ENCODE measurements at regions not wholly inside any gene's neighbourhood (a gene's known extent, or its start where the extent isn't known, plus 50 kb on each side); places are given as distances from the start of the nearest gene placed in this dataset.

GRCh38 chr2:217654168-217654567, 348.6 kb downstream of the TNS1 start:
- H3K4me1 ChIP-seq: peaks cover 0 to 17% (median 3%) of the 10 kb centered on the region in 9 donors
- no peak overlapping the region for H3K4me3 ChIP-seq
- no peaks in the 10 kb centered on the region for H3K36me3 ChIP-seq
- no peak for ATAC-seq
- 95% methylated on average over 4 of the region's 4 CpGs for WGBS, 2 donors
- intact Hi-C loops (cut with DNase I): loop anchor here in 6 of 10 donors (5.0 to 10.0 kb wide), 4 partner anchors 53 to 119 kb away; no protein-coding TSS in a partner anchor
- H3K9me3 ChIP-seq: no peaks in the 10 kb centered on the region
- H3K27me3 ChIP-seq: no peaks in the 10 kb centered on the region
- TF ChIP-seq CTCF (IDR thresholded peaks at IDR 0.05): no peak
- DNase-seq: no peak
- H3K27ac ChIP-seq: no peak overlapping the region

GRCh38 chr2:217652761-217653639, 349.8 kb downstream of the TNS1 start:
- Histone ChIP-seq H3K27me3 (no peaks in the 10 kb centered on the region), H3K9me3 (no peaks in the 10 kb centered on the region), H3K4me3 (no peak overlapping the region), H3K27ac (peak overlapping the region in 1 of 10 donors; percentile 34), H3K4me1 (peaks cover 0 to 17% (median 3%) of the 10 kb centered on the region in 9 donors), H3K36me3 (no peaks in the 10 kb centered on the region)
- peak in 1 of 2 donors; percentile 21 for DNase-seq
- peak in 2 of 9 donors; percentile 3 to 8 for TF ChIP-seq CTCF (IDR thresholded peaks at IDR 0.05)
- ATAC-seq: peak in 7 of 8 donors; percentile 33 to 80 (median 69)
- 38 to 57% methylated on average over 7 of the region's 7 CpGs for WGBS, 2 donors
- intact Hi-C loops (cut with DNase I): loop anchor here in 7 of 10 donors (2.0 to 10.0 kb wide), 5 partner anchors 54 to 118 kb away; no protein-coding TSS in a partner anchor

GRCh38 chr2:217650716-217651360, 352.0 kb downstream of the TNS1 start:
- H3K9me3 ChIP-seq: no peaks in the 10 kb centered on the region
- H3K36me3 ChIP-seq: no peaks in the 10 kb centered on the region
- H3K27me3 ChIP-seq: no peaks in the 10 kb centered on the region
- H3K4me1 ChIP-seq: peaks cover 0 to 17% (median 3%) of the 10 kb centered on the region in 9 donors
- ATAC-seq (peak in 7 of 8 donors; percentile 57 to 86 (median 79)), DNase-seq (peak in 1 of 2 donors; percentile 65)
- TF ChIP-seq CTCF (IDR thresholded peaks at IDR 0.05): peak; percentile 52 to 84 (median 78)
- intact Hi-C loops (cut with DNase I): loop anchor here in 6 of 10 donors (2.0 to 10.0 kb wide), 5 partner anchors 56 to 116 kb away; no protein-coding TSS in a partner anchor
- no peak overlapping the region for H3K4me3 ChIP-seq
- H3K27ac ChIP-seq: no peak overlapping the region
- 59 to 61% methylated on average over 9 of the region's 9 CpGs for WGBS, 2 donors

- ATAC-seq: no peak
- Histone ChIP-seq H3K4me1 (peaks cover 0 to 17% (median 3%) of the 10 kb centered on the region in 9 donors), H3K27me3 (no peaks in the 10 kb centered on the region), H3K27ac (no peak overlapping the region), H3K36me3 (no peaks in the 10 kb centered on the region), H3K9me3 (no peaks in the 10 kb centered on the region), H3K4me3 (no peak overlapping the region)
- no peak for TF ChIP-seq CTCF (IDR thresholded peaks at IDR 0.05)
- intact Hi-C loops (cut with DNase I): loop anchor here in 6 of 10 donors (2.0 to 10.0 kb wide), 5 partner anchors 57 to 115 kb away; no protein-coding TSS in a partner anchor
- 96% methylated on average over 2 of the region's 2 CpGs for WGBS, 2 donors
- DNase-seq: no peak
Measured at GRCh38 chr2:217650229-217650628, 352.6 kb downstream of the TNS1 start.
